ENCODE measurements at regions not wholly inside any gene's neighbourhood (a gene's known extent, or its start where the extent isn't known, plus 50 kb on each side); places are given as distances from the start of the nearest gene placed in this dataset.
"Not testable (repeated sequence)": the region's sequence is repeated elsewhere in the genome, so short reads cannot be mapped to it uniquely, and the experiment has no call there.

- no peak for DNase-seq
These were observed 156.5 kb upstream of the MED14 start for GRCh38 chrX:40891798-40892197.

DNA sequence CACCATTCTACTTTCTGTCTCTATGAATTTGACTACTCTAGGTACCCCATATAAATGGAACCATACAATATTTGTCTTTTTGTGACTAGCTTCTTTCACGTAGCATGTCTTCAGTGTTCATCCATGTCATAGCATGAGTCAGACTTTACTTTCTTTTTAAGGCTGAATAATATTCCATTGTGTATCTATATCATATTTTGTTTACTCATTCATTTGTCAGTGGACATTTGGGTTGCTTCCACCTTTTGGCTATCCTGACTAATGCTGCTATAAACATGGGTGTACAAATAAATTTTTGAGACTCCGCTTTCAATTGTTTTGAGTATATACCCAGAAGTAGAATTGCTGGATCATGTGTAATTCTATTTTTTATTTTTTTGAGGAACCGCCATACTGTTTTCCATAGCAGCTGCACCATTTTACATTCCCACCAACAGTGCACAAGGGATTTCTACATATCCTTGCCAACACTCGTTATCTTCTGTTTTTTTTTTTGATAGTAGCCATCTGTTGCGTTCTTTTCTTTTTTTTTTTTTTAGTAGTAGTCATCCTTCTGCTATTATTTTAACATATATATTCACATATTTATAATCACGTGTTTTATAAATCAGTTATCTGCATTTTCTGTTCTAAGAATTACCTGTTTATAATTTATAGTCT, 158.0 kb upstream of the MED14 start:
- no peak for DNase-seq

- no peak for DNase-seq
These were observed 159.9 kb upstream of the MED14 start for GRCh38 chrX:40895246-40895645.

DNA sequence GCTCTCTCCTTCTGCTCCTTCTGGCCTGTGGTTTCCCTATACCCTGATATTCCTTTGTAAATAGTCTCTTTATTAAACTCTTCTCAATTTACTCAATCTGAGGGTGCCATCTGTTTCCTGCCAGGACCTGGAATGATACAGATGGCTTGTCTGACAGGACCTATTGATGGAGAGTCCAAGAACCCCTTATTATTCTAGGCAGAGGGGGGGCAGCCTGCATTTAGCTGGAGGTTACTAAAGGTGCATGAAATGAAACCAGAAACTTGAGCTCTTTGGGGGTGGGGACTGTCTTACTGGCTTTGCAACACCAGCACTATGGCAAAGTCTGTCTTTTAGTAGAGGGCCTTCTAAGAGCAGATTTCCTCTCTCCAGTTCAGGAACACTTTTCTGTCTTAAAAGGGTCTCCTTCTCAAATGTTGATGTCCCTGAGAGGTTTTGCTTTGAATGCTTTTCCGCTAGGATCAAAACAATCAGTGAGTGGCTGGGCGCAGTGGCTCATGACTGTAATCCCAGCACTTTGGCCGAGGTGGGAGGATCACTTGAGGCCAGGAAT, 162.5 kb upstream of the MED14 start:
- no peak for DNase-seq

- not testable (repeated sequence) for DNase-seq
These were observed 169.4 kb upstream of the MED14 start for GRCh38 chrX:40904739-40905138.

GRCh38 chrX:40908026-40908425, 172.7 kb upstream of the MED14 start:
- no peak for DNase-seq

DNA sequence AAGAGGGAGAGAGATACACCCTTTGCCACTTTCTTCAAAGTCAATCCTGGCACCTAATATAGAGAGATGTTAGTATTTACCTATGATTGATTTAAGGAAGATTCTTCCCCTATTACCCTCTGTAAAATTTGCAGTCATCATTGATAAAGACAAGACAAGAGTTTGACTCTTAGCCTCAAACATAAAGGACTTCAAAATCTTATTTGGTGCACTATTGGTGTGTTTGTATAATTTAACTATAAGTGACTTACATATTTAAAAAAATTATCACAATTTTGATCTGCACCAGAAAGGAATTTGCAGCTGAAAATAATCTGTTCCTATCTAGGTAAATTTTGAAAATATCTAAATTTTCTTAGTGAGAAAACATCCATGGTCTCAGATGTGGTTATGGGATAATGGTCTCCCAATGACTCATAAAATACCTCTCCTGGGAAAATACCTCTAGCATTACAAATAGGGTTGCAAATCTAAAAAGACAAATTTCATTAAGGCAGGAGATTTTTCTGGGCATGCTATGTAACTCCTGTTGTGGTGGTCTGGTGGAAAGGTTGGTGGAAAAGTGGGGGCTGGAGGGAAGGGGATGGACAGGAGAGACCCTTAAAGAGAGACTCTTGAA, 173.6 kb upstream of the MED14 start:
- DNase-seq = no peak

- no peak for DNase-seq
These were observed 173.1 kb upstream of the USP9X start for GRCh38 chrX:40912166-40912565.

DNA sequence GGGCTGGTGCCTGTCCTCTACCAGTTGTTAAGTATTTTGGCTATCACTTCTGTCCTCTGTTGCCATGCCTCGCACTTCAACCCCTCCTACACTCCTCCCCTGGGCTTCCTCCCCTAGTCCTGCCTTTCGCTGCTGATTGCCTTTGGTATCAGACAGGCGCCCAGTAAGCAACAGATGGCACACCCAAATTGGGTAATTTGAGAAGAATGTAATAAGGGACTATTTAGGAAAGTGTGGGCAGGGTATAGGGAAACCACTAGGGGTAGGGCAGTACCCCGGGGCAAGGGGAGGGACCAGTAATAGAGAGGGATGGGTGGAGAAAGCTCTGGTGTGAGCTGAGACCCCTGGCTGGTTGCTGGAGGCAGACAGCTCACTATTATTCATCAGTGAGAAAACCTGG, 172.7 kb upstream of the USP9X start:
- DNase-seq = no peak

DNA sequence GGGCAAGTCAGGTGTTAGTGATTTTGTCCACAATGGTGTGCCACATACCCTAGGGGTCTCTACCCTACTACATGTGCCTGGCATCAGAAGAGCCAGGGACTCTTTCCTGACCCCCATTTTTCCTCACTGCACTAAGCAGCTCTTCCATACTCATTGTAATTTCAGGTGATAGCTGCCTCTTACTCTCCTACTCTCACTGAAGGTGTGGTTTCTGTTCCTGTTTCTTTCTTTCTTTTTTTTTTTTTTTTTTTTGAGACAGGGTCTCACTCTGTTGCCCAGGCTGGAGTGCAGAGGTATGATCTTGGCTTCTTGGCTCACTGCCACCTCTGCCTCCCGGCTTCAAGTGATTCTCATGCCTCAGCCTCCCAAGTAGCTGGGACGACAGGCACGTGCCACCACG, 164.9 kb upstream of the USP9X start:
- no peak for DNase-seq

GRCh38 chrX:40922307-40922706, 162.9 kb upstream of the USP9X start:
- DNase-seq = no peak

DNA sequence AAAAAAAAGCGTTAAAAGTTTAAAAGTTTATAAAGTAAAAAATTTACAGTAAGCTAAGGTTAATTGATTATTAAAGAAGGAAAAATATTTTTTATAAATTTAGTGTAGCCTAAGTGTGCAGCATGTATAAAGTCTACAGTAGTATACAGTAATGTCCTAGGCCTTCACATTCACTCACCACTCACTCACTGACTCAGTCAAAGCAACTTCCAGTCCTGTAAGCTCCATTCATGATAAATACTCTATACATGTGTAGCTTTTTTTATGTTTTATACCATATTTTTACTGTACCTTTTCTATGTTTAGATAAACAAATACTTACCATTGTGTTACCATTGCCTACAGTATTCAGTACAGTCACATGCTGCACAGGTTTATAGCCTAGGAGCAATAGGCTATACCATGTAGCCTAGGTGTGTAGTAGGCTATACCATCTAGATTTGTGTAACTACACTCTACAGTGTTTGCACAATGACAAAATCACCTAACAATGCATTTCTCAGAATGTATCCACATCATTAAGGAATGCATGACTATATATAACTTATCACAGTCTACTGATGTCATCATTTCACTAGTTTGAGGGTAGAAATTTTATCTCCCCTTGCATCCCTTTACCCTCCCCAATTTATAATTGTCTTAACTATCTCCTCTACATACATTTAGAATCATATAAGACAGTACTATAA, 158.4 kb upstream of the USP9X start:
- DNase-seq = not testable (repeated sequence)

DNA sequence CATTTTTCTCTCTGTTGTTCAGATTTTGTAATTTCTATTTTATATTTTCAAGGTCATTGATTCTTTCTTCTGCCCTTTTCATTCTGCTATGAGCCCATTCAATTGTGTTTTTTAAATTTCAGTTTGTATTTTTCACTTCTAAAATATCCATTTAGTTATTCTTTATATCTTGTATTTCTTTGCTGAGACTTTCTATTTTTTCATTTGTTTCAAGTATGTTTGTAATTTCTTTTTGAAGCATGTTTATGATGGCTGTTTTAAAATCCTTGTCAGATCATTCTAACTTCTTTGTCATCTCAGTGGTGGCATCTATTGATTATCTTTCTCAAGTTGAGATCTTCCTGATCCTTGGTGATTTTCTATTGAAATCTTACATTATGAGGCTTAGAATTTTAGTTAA, 157.2 kb upstream of the USP9X start:
- no peak for DNase-seq

- DNase-seq = no peak
These were observed 153.3 kb upstream of the USP9X start for GRCh38 chrX:40931921-40932320.

- peak; percentile 32 for DNase-seq
These were observed 152.0 kb upstream of the USP9X start for GRCh38 chrX:40933132-40933705.

DNA sequence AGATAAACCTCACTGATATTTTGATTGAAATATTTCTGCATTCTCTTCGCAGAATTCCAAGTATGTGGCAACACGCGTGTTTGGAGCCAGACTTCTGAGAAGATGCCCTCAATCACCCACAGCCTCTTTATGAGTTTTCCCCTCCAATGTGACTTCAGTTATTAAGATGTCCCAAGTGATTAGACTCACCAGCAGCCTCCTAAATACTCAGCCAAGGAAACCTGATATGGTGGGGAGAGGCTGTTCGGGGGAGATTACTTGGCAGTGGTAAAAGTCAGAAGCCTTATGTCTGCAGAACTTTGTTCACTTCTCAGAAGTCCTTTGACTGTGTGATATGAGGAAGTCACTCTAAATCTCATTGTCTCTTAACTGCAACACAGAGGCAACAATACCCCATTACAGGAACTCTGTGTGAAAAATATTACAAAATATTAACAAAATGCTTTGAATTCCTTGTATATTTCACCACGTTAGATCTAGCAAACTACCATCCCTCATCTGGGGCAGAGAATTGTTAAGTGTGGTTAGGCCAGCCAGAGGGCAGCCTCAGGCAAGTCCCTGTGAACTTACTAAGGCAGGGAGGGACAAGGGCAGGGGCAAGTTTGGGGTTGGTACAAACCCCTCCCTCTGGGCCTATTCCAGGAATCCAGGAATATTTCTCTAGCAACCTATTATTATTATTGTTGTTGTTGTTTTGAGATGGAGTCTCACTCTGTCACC, 151.4 kb upstream of the USP9X start:
- peak; percentile 50 for DNase-seq

- DNase-seq = no peak
These were observed 148.4 kb upstream of the USP9X start for GRCh38 chrX:40936827-40937226.

- DNase-seq = no peak
These were observed 146.8 kb upstream of the USP9X start for GRCh38 chrX:40938423-40938822.

DNA sequence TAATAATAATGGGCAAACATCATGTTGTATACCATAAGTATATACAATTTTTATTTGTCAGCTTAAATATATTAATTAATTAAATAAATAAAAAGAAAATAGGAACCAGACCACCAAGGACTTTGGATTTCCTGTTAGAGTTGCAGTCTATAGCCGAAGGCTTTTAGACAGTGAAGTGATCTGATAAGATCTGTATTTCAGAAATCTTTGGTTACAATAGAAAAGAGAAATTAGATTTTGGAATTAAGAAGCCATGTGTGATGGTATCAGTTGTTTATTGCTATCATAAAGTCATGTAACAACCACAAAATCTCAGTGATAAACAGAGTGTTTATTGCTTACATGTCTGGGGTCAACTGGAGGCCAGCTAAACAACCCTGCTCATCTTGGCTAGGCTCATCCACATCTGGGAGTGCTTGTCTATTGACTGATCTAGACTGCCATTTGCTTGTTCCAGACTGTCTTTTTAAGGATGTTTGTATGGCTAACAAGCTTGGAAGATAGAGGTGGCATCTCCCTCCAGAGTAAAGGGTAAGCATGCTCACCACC, 142.1 kb upstream of the USP9X start:
- no peak for DNase-seq

DNA sequence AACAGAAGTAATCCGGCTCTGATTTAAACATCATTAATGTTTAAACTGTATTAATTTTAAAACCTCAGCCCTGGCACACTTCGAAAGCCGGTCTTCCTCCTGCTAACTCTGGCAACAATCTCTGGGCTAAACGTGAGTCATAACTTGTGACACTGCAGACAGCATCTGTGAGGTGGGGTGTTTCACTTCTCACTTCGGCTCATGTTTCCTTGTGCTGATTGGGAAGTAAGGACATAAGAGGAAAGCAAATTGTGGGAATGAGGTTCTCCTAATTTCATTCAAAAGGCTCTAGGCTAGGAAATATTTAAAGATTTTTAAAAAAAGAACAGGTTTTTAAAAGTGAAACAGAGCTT, 139.9 kb upstream of the USP9X start:
- peak; percentile 51 for DNase-seq

DNA sequence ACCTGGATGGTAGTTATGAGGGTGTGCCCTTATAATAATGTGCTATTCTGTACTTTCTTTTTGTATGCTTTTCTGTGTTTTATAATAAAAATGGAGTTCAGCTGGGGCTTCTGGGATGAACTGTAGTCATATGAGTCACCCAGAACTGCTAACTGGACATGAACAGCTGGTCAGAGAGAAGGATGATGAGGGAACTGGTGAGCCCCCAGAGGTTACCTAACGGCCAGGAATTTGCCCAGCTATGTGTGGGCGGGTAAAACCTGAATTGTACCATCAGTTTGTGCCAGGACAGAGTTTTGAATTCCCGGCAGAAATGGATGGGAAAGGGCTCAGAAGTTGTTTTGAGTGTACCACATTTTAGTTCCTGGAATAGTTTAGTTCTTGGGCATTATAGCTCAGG, 138.0 kb upstream of the USP9X start:
- DNase-seq = no peak

- no peak for DNase-seq
These were observed 136.2 kb upstream of the USP9X start for GRCh38 chrX:40949071-40949470.

DNA sequence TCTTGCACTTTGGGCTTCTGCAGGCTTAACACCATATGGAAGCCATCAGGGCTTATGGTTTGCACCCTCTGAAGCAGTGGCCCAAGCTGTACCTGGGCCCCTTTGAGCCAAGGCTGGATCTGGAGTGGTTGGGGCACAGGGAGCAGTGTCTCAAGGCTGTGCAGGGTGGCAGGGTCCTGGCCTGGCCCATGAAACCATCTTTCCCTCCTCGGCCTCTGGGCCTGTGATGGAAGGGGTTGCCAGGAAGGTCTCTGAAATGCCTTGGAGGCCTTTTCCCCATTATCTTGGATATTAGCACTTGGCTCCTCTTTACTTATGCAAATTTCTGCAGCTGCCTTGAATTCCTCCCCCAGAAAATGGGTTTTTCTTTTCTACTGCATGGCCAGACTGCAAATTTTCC, 134.7 kb upstream of the USP9X start:
- no peak for DNase-seq
